Stimulated activated CD4-positive, alpha-beta T cell treated with anti-CD3 and anti-CD28 coated beads, TNF-alpha, amount 100 ng/mL, for 24 hours (primary cell): ENCODE measurements at regions not wholly inside any gene's neighbourhood (a gene's known extent, or its start where the extent isn't known, plus 50 kb on each side); places are given as distances from the start of the nearest gene placed in this dataset.
"Not testable (repeated sequence)": the region's sequence is repeated elsewhere in the genome, so short reads cannot be mapped to it uniquely, and the experiment has no call there.

Source experiments
- DNase-seq, 3 experiments: peaks; one replicate each; pipeline ENCODE4 v3.0.0-alpha.2; 2020; ENCODE audit warnings: low read depth in 3 of 3

DNA sequence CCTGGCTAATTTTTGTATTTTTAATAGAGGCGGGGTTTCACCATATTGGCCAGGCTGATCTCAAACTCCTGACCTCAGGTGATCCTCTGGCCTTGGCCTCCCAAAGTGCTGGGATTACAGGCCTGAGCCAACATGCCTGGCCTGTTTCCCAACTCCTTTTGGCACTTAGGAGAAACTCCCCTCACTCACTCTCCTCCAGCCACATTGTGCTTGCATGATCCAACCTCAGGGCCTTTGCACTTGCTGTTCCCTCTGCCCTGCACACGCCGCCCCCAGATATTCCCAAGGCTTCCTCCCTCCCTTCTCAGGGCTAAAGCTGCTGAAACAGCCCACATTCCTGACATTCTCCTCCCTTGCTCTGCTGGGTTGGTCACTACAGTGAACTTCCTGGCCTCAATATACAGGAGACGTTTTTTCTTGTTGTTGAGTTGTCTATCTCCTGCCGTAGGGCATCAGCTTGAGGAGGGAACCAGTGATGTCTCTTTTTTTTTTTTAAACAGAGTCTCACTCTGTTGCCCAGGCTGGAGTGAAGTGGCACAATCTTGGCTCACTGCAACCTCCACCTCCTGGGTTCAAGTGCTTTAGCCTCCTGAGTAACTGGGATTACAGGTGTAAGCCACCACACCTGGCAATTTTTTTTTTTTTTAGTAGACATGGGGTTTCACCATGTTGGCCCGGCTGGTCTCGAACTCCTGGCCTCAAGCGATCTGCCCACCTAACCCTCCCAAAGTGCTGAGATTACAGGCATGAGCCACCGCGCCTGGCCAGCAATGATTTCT is 61.4 kb upstream of the PTPN1 start:
- not testable (repeated sequence) for DNase-seq

DNA sequence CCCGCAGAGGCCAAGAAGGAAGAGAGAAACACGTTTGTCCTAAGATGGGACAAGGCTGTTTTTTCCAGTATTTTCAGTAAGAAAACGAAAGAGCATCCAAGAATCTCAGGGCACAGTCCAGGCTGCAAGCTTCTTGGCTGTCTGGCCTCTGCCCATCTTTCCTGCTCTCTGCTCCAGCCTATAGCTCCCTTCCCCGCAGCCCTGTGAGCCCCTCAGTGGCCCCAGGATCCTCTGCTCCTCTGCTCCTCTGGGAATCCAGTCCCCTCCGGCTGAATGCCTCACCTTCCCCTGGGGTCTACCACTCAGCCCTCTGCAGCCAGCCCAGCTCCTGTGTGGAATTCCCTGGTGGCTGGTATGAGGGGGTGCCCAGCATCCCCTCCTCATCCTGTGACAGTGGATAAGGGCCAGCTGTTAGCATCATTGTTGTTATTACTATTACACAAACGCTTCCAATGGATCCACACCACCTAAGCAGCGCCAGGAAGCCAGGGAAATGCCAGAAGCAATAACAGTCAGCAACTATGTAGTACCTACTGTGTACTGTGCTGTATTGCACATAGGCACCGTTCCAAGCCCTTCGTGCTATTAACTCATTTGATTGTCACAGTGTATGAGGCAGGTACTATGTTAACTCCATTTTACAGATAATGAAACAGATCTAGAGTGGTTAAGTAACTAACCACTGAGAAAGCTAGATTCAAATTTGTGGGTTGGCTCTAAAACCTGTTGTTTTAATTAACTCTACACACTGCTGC is 60.3 kb upstream of the PTPN1 start:
- no peak for DNase-seq

DNA sequence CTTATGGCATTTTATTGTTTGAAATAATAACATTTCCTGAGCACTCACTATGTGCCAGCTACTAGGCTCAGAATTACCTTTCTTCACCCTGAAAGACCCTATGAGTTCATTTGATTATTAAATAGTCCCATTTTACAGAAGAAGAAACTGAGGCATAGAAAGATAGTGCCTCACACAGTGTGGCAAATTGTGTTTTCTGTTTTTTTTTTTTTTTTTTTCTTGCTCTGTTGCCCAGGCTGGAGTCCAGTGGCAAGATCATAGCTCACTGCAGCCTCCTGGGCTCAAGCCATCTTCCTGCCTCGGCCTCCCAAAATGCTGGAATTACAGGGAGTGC is 59.7 kb upstream of the PTPN1 start:
- DNase-seq: no peak

DNA sequence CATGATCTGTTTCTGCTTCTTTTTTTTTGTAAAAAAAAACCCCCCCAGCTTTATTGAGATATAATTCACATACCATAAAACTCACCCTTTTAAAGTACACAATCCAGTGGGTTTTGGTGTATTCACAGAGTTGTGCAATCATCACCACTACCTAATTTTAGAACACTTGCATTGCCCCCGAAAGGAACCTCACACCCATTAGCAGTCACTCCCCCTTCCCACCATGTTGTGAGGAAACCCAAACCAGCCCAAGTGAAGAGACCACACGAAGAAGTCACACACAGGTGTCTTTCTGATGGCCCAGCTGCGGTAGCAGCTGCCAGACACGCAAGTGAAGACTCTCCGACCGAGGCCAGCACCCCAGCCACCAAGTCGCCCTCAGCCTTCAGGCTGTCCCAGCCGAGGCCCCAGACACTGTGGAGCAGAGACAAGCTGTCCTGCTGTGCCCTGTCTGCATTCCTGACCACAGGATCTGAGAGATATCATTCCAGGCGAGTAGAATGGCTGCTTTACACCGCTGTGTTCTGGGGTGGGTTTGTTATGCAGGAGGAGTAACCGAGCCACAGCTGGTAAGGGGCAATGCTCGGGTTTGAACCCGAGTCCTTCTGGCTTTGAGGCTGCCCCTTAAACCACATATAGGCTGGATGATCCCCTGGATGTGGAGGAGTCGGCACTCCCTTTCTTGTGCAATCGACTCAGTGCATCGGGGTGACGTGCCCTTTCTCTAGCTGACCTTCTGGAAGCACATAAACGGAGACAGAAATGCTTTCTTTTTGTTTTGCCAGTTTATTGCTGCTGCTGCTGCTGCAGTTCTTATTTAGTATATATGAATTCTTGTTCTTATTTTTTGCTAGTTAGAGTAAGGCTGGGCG is 59.1 kb upstream of the PTPN1 start:
- DNase-seq: peak in 1 of 3 experiments; percentile 7

DNA sequence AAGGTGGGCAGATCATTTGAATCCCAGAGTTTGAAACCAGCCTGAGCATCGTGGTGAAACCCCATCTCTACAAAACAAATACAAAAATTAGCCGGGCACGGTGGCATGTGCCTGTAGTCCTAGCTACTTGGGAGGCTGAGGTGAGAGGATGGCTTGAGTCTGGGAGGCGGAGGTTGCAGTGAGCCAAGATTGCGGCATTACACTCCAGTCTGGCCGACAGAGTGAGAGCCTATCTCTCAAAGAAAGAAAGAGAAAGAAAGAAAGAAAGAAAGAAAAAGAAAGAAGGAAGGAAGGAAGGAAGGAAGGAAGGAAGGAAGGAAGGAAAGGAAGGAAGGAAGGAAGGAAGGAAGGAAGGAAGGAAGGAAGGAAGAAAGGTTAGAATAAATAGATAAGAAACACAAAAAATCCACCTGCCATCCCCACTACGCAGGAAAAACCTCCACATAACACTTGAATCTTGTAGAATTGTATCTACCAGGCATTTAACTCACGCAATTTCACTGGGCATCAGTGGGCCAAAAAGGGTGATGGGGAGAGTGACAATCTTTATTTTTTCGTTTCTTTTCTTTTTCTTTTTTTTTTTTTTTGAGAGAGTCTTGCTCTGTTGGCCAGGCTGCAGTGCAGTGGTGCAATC is 58.3 kb upstream of the PTPN1 start:
- not testable (repeated sequence) for DNase-seq

DNA sequence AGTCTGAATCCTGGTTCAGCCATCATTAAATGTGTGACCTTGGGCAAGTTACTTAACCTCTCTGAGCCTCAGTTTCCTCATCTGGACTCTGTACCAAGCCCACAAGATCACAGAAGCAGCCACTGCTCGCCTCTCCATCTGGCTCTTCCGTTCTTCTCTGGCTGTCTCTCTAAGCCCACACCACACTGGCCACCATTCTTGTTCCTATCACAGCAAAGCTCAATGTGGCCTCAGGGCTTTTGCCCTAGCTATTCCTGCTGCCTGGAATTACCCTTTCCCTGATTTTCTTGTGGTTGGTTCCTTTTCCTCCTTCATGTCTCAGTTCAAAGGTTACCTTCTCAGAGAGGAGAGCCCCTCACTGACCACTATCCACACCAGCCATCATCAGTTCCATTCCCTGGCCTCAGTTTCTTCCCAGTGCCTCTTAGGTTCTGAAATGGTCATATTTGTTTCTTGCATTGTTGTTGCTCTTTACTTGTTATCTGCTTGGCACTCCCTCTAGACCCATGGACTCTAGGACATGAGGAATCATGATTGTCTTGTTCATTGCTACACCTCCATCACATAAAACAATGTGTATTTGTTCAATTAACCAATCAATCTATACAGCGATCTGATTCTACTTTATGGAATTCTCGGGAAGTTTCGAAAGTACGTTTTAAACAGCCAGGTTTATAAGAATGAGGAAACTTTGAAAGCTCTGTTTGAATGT is 56.5 kb upstream of the PTPN1 start:
- DNase-seq: no peak

DNA sequence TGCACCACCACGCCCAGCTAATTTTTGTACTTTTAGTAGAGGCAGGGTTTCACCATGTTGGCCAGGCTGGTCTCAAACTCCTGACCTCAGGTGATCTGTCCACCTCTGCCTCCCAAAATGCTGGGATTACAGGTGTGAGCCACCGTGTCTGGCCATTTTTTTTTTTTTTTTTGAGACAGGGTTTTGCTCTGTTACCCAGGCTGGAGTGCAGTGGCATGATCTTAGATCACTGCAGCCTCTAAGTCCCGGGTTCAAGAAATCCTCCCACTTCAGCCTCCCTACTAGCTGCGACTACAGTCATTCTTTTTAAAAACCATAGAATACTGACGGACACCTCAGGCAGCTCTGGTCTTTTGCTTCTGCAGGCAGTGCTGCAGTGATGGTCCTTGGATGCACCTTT is 54.9 kb upstream of the PTPN1 start:
- DNase-seq: not testable (repeated sequence)

DNA sequence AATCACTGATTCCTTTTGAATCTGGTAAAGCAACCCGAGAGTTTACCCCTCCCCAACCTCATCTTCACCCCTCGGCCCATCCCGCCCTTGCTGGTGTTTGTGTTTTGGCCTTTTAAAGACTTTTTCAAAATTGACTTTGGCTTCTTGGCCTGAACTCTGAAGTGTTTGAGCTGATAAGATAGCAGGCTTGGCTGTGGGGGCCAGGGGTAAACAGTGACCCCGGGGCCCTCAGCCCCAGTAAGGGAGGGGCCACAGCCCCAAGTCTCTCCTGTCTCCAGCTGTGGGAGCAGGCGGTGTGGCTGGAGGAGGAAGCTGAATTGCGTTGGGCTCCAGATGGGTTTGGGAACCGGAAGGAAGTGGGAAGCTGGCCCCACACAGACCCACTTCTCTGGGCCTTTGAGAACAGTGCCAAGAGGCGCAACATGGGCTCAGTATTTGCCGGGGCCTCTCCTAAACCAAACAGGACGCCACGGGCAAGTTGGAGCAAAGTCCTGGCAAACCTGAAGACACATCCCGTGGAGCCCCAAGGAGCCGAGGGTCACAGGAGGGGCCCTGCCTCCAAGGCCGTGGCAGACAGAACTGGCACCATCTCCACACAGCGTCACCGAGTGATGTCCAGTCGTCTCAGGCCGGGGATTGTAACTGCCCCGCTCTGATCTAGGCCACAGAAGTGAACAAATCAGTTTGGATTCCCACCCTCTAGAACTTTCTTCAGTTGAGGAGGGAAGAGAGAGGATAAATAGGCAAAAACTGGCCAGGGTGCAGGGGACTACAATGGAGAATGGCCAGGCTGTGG is 54.3 kb upstream of the PTPN1 start:
- no peak for DNase-seq

DNA sequence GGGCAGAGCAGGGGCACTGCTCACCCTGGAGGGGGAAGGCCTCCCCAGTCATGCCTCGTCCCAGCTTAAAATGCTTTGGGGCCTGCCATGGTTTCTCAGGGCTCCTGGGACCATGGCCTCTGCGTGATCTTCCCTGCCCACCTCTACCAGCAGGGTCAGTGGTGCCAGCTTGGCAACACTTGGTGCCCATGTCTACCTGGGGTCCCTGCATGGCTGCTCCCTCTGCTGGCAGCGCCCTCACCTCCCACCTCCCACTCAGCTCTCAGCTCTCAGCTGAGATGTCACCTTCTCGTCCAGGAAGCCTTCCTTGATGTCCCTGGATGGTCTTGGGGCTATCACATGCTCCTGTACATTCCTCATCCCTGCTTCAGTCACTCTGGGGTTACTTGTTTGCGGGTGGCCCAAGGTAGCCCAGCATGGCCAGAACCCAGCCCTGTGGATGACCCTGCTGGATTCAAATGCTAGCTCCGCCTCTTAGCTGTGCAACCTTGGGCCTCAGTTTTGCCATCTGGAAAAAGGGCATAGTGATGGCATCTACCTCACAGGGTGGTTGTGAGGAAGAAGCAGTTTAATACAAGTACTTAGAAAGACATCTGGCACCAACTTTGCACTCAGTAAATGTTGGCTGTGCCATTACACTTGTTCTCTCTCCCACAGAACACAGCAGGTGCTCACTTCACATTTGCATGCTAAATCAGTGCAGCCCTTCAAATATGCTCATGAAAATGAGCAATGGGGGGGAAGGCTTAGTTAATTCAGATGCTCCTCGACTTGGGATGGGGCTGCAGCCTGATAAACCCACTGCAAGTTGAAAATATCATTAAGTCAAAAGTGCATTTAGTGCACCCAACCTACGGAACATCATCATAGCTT is 53.5 kb upstream of the PTPN1 start:
- DNase-seq: peak in 1 of 3 experiments; percentile 8

DNA sequence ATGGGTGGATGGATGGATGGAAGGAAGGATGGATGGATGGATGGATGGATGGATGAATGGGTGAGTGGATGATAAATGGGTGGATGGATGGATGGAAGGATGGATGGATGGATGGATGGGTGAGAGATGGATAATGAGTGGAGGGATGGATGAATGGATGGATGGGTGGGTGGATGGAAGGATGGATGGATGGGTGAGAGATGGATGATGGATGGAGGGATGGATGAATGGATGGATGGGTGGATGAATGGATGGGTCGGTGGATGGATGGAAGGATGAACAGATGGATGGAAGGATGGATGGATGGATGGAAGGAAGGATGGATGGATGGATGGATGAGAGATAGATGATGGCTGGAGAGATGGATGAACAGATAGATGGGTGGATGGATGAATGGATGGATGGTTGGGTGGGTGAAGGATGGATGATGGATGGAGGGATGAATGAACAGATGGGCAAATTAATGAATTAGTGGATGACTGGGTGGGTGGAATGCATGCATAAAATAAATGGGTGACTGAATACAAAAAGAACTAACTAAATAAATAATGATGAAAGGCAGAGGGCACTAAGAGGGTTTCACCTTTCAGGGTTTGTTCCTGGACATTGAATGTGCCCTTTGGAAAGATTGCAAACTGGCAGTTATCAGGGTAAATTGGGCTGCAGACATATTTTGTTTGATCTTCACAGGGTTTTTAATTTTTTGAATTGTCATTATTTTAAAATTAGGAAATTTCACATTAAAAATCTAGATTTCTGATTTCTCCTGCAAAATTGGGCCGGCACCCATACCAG is 50.9 kb upstream of the PTPN1 start:
- DNase-seq: no peak

DNA sequence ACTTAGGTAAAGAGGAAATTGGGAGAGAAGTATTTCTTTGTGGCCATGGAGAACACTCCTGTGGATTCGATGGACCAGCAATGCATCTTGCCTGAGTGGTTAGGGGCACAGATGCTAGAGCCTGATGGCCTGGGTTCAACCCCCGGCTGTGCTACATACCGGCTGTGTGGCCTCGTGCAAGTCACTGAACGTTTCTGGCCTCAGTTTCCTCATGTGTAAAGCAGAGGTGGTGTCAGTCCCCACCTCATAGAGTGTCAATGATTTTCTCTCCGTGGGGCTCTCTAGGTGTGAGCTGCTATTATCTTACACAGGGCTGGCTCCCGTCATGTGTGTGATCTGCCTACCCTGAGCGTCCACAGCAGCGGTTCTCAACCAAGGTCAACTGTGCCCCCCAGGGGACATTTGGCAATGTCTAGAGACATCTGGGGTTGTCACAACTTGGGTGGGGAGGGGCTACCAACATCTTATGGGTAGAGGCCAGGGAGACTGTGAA is 50.0 kb upstream of the PTPN1 start:
- DNase-seq: no peak
